ENCODE measurements at regions not wholly inside any gene's neighbourhood (a gene's known extent, or its start where the extent isn't known, plus 50 kb on each side); places are given as distances from the start of the nearest gene placed in this dataset.

DNA sequence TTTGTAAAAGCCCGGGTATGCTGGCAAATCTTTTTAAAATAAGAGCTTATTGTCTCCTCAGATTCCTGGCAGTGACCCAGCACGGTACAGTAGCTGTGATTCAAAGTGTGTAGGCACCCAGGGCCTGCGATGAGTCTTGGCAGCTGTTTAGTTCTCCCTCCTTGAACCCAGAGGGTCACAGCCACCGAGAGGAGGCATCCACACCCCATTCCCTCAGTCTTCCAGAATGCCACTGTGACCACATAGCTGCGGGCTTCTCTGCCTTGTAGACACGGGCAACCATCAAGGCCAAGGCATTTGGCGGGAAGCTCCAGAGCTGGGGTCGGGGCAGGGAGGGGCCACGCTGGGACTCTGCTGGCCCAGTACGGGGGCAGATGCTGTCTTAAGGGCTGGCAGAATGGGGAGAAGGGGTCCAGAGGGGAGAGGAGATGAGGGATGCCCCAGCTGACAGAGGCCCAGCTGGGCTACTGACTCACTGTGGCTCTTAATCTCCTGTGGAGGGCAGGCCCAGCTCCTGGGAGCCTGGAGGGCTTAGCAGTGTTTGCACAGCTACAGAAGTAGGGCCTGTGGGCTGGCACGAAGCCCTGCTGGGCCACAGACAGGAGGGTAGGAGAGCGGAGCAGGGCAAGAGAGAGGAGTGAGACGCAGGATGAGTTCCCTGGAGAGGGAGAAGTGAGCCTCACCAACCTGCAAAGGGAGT lies 68.8 kb upstream of the DLG1 start:
- no peak for TF ChIP-seq CTCF (conservative IDR thresholded peaks at IDR 0.05; ENCODE audit: low read length)
- no peak for TF ChIP-seq EZH2phosphoT487 (IDR thresholded peaks at IDR 0.05; ENCODE audit: borderline replicate concordance, low read depth, low read length)
